ENCODE measurements at regions not wholly inside any gene's neighbourhood (a gene's known extent, or its start where the extent isn't known, plus 50 kb on each side); places are given as distances from the start of the nearest gene placed in this dataset.

GRCh38 chr3:144073698-144074097, 102.1 kb downstream of the DIPK2A start:
- no peak for DNase-seq (ENCODE audit: low spot score)

DNA sequence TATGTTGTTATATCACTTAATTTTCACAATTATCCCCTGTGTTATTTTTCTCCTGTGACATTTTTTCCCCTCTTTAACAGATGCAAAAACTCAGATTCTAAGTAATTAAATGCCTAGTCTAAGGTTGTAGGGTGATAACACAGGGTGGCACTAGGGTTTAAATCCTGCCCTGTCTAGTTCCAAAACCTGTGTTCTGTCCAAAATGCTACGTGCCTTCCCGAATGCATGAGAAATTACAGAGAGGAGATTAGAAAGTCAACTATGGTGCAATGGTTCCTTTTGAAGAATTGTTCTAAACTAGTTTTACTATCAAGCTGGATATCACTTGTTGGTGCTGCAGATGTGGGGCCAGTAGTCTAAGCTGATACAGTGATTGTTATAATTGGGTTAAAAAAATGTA, 108.0 kb downstream of the DIPK2A start:
- no peak for DNase-seq (ENCODE audit: low spot score)

DNA sequence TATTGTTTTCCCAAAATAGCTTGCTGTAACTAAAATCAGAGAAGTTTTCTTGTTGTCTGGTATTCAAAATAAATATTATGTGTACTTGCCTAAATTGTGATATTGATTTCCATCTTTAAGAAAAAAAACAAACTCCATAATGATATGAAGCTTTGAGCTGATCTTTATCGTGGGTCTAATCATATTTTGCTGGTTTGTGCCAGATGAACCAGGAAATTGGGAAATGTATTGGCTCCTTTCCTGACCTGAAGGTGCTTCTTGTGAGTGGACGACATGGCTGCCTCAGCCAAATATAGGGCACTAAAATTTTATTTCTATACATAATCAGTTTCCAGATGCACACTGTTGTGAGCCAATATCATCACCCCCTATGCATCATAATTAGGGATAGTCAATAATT, 113.3 kb downstream of the DIPK2A start:
- DNase-seq (ENCODE audit: low spot score) = no peak

- DNase-seq (ENCODE audit: low spot score) = no peak
These were observed 114.3 kb downstream of the DIPK2A start for GRCh38 chr3:144085964-144086363.

DNA sequence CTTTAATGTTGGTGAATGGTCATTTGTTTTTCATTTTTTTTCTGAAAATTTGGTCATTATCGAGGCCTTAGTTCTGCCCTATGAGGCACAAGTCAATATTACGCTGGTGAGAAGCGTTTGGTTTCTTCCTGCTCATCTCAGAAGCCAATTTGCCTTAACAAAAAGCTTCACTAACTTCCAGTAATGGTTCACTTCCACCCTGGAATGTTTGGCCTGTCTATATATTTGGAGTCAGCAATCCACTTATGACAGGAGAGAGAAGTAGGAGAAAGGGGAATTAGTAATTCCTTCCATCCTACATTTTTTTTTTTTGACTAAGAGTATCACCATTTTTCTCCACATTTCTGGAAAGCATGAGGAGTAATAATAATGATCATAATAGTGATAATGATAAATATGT, 124.4 kb downstream of the DIPK2A start:
- DNase-seq (ENCODE audit: low spot score) = no peak

- no peak for DNase-seq (ENCODE audit: low spot score)
These were observed 125.5 kb downstream of the DIPK2A start for GRCh38 chr3:144097163-144097562.

- DNase-seq (ENCODE audit: low spot score) = no peak
These were observed 127.1 kb downstream of the DIPK2A start for GRCh38 chr3:144098691-144099090.

DNA sequence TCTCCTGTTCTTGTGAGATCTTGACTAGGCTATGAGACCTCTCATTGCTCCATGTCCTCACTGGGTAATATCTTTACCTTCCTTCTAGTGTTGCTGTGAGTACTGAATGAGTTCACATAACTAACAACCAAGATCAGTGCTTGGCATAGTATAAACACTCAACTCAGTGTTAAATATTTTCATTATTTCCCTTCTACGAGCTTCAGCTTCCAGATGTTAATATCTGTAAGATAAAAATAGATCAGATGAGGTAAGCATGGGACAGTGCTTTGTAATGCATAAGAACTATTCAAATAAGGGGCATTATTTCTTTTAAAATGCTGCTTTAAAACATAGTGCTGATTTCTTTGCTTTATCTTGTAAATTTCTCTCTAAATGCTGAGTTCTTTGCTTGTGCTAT, 130.8 kb downstream of the DIPK2A start:
- DNase-seq (ENCODE audit: low spot score) = no peak

- DNase-seq (ENCODE audit: low spot score) = no peak
These were observed 132.6 kb downstream of the DIPK2A start for GRCh38 chr3:144104186-144104585.

DNA sequence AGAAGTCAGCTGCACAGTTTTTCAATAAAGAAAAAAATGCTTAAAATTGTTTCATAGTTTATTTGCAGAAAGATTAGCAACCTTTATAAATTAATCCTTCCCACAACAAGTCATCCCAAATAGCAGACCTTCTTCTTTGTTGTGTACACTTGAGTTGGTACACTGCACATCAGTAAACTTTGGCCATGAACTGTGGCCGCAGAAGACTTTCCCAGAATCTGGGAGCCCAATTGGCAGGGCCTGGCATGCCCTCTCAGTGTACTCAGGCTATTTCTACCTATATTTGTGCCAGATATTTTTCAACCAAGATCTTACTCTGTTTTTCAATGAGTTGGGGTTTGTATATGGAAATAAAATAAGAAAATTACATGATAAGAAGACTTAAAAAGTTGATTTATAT, 133.1 kb downstream of the DIPK2A start:
- DNase-seq (ENCODE audit: low spot score) = no peak

GRCh38 chr3:144105542-144105941, 133.9 kb downstream of the DIPK2A start:
- DNase-seq (ENCODE audit: low spot score) = no peak

- DNase-seq (ENCODE audit: low spot score) = no peak
These were observed 135.3 kb downstream of the DIPK2A start for GRCh38 chr3:144106970-144107369.

DNA sequence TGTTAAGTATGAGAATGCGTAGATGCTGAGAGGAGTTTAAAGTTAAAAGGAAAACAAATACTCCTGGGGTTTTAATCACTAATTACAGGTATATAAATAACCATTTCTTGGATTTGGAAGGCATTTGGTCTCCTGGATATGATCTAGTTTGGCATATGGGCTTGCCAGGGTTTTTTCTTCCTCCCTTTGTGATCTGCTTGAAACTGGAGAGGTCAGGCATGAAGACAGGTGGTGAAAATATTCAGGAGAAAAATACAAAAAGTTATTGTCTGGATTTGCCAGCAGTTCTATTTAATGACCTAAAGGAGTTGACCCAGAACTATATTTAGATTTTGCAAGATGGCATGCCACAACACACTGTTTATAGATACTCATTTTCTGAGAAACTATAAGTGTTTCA, 136.3 kb downstream of the DIPK2A start:
- no peak for DNase-seq (ENCODE audit: low spot score)

GRCh38 chr3:144109944-144110343, 138.3 kb downstream of the DIPK2A start:
- DNase-seq (ENCODE audit: low spot score) = no peak

DNA sequence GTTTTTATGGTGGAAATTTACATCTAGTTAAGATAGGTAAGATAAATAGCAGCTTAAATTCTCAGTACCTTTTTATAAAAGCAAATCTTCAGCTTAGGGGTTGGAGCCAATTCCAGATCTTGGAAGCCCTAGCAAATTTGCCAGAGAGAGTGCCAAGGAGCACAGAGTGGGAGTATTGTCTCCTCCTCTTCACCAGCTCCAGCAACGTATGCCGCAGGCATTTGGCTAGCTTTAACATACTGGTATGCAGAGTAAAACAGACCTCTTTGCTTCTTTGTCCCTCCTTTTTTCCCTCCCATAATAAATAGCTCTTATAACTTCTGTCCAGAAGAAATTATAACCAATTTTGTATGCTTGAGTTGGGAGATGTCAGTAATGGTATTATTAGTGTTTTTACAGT, 140.4 kb downstream of the DIPK2A start:
- DNase-seq (ENCODE audit: low spot score) = no peak

- no peak for DNase-seq (ENCODE audit: low spot score)
These were observed 140.8 kb downstream of the DIPK2A start for GRCh38 chr3:144112437-144112836.

DNA sequence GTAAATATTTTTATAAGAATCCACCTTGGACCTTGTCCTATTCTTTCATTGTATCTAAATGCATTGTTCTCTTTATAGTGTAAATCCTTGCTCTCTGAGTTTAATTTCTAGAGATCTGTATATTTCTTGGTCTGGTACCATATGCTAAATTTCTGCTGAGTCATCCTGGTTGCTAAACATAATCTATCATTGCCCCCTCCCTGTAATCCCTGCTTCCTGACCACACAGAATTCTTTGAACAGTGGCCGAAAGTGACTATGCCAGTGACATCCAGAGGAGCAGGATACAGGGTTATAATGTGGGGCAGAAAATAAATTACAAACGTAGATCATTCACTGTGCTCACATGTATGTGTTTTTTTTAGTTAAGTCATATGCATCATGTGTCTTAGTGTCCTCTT, 143.1 kb downstream of the DIPK2A start:
- no peak for DNase-seq (ENCODE audit: low spot score)

- no peak for DNase-seq (ENCODE audit: low spot score)
These were observed 148.0 kb downstream of the DIPK2A start for GRCh38 chr3:144119633-144120032.

DNA sequence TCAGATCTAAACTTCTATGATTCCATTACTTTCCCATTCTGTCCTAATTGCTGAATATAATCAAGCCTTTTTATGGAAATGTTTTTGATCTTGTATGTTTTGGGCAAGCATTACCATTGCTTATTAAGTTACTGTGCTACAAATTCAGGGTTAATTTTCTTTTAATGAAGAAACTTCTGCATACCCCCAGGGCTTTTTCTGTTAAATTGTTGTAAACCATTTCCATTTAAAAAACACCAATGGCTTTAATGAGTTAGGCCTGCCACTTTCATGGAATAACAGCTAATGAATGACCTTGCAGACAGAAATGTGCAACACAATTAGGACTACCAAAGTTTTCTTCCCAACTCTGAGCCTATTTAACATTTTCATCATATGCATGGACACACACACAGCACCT, 150.0 kb downstream of the DIPK2A start:
- DNase-seq (ENCODE audit: low spot score) = no peak

- DNase-seq (ENCODE audit: low spot score) = no peak
These were observed 155.4 kb downstream of the DIPK2A start for GRCh38 chr3:144127014-144127413.

DNA sequence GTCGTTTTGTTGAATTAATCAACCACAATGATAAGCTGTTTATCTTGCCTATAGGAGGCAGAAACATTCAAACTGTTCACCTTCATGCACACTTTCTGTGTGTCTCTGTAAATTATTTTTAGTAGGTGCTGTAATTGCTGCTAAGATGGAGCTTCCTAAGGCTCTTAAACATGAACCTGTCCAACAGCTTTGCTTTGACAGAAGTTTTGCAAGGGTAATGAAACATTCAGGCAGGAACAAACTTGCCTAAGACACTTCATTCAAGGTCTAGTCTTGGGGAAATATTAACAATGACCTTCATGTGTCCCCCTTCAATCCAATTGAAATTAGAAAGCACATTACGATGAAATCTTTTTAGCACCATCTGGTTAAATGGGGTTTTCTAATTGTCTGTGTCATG, 156.1 kb downstream of the DIPK2A start:
- no peak for DNase-seq (ENCODE audit: low spot score)

DNA sequence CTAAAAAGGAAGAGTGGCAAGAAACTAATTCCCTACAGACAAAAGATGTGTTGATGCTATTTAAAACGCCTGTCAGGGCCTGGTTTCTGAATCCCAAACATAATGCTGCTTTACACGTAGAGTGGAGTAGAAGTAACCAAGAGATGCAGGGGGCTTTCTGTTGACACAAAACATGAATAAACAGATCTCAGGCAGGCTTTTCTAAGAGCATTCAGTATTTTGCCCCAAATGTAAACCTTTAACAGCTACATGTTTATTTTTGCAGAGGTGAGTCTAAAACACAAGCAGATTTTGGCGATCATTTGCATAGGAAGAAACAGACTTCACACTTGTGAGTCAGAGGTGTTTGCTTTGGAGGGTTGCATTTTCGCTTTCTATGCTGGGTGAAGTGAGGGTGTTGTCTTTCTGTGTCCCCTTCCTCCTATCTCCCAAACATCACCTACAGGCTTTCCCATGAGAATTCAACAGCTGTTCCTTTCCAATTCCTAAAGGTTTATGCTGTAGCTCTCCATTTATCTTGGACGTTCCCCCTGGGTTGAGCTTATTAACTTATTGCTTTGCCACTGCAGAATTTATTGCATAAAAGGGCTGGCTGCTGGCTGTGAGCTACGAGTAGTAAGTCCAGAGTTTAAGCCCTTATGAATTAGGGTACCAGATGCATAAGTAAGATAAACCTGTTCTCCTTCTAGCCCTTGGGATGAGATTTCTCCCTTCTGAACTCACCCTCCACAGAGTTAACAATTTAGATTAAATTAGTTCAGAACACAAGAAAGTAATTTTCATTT, 156.7 kb downstream of the DIPK2A start:
- no peak for DNase-seq (ENCODE audit: low spot score)

DNA sequence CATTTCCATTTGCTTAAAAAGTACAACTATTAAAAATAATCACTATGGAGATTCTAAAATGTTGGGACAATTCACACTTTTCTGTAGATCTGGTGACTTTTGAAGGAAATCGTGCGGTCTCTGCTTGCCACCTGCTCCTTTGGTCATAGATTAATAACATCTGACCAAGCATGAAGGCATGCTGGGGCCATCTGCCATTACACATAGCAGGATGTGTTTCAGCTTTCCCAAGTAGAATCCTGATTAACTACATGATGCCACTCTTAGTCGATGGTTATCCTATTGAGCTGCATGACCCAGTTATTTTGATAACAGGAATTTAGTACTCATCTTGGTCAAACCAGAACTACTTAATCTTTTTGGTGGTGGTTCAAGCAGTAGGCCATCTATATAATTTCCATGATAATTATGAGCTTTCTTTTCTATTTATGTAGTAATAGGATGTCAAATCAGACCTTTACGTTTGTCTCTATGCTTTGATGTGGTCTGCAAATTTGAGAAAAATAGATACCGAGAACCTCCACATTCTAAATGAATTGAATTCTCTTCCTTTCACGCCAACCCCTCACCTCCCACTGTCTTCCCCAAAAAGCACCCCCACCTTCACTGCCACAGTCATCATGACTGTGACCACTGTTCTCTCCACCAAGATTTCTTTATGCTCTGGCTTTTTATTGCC, 158.1 kb downstream of the DIPK2A start:
- DNase-seq (ENCODE audit: low spot score) = no peak

GRCh38 chr3:144141074-144141473, 169.5 kb downstream of the DIPK2A start:
- no peak for DNase-seq (ENCODE audit: low spot score)

Data from AG08395 (cell line).